Fibroblast of peridontal ligament (primary cell): ENCODE measurements at regions not wholly inside any gene's neighbourhood (a gene's known extent, or its start where the extent isn't known, plus 50 kb on each side); places are given as distances from the start of the nearest gene placed in this dataset.

Experiments
- DNase-seq: peaks from one replicate; pipeline ENCODE4 v3.0.0-alpha.2; 2010; ENCODE audit errors: extremely low read depth

DNA sequence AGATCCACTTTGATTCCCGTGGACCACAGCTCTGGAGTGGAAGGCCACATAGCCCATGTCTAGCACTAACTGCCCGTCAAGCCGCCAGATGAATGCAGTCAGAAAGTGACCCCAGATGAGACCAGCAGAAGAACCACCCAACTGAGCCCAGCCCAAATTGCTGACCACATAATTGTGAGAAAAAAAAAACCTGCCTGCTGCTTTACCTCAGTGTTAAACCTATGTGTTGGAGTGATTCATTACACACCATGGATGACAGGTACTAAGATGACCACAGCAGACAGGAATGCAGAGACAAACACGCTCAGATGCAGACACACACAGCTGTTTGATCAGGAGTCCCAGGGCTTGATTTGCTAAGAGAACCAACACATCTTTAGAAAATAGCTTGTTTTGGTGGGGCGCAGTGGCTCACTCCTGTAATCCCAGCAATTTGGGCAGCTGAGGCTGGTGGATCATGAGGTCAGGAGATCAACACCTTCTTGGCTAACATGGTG is 168.1 kb upstream of the PPP2R2D start:
- DNase-seq, result no peak

DNA sequence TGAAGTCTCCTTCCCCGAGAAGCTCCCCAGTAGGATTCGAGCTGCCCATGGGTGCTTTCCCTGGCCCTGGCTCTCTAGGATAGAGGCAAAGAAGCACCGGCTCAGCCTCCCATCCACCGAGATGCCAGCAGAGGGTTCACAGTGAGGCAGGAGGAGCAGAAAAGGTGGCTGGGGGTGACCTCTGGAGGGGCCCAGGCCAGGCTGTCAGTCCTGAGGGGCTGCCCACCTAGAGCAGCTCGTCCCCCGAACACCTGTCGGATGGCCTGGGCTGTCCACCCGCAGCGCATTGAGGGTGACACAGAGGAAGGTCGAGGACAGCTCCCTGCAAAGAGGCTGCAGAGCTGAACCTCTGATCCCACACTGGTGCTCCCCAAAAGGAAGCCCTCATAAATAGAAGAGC is 167.2 kb upstream of the PPP2R2D start:
- DNase-seq, result no peak

DNA sequence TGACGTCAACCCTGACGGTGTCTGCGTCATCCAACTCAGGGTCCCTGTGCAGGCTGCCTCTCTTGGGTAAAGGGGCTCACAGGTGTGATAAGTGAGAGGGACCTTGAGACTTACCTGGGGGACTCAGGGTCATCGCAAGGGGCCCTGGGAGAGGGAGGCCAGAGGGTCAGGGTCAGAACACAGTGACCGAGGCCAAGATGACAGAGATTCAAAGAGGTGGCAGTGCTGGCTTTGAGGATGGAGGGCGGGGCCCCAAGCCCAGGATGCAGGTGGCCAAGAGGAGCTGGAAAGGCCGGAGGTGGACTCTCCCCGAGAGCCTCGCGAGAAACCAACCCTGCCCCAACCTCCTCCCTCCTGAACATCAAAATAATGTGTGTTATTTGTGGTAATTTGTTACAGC is 165.2 kb upstream of the PPP2R2D start:
- no peak for DNase-seq

DNA sequence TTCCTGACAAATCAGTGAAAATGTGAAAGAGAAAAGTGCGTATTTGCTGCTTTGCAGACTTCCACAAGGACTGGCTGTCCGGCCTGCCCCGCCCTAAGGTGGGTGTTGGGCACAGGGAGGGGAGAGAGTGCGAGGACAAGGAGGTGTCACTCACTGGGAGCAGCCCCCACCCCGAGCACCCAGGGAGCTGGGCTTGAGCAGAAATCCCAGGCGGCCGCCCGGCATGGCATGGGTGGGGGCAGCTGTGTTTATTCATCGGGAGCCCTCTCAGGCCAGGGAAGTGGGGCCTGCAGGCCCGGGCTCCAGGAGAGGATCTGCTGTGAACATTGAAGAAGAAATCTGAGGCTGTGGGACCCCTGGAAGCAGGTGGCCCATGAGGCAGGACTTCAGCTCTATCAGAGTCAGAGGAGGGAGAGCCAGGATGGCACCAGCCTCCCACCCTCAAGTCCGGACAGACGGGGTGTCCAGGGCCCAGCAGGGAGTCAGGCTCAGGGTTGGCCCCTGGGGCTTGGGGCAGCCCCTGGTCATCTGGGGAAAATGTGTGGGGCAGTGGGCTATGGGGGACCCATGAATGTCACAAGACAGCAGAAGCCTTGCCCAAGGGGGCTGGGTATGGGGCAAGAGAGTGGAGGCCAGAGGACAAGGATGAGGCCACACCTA is 164.4 kb upstream of the PPP2R2D start:
- DNase-seq, result no peak

DNA sequence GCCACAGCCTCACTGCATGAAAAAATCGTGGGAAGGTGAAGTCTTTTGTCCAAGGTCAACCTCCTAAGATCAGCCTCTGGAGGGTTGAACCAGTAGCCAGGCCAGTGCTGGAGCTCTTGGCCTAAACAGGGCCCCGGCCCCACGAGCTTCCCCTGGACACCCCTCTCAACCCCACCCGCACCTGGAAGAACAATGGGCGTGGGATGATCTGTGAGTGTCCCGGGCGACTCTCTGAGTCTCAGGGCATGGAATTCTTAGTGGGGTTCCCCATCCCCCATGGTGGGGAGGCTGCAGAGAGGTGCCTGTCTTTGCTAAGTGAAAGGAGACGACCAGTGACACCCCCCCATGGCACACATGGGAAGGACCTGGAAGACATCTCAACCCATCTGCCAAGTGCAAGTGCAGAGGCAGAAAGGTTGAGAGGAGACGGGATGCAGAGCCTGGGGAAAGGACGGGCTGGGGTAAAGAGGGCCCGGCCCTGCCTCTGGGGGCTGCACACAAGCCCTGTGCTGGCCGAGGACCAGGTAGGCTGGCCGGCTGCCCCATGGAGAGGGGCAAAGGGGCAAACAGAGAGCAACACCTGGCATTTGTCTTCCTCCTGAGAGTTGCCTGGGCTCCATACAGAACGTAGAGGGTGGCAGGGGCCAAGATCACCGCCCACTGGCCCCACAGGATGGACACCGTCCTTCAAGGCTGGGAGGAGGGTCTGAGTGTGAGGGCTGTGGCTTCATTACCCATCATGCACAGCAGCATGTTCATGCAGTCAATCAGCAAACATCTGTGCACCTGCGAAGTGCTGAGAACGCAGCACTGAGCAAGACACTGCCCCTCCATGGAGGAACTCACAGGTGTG is 163.0 kb upstream of the PPP2R2D start:
- no peak for DNase-seq

DNA sequence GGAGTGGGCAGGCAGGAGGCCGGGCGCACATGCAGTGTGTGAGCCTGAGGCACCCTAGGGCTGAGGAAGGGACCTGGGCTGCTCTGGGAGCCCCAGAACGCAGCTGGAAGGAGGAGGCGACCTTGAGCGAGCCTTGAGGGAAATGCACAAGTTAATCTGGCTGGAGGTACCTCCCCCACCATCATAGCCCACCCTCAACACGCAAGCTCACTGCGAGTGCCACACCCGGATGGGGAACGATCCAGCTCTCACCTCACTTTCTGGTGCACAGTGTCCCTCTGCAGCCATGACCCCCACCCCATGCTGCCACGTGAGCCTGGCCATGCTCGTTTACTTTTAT is 162.4 kb upstream of the PPP2R2D start:
- no peak for DNase-seq

DNA sequence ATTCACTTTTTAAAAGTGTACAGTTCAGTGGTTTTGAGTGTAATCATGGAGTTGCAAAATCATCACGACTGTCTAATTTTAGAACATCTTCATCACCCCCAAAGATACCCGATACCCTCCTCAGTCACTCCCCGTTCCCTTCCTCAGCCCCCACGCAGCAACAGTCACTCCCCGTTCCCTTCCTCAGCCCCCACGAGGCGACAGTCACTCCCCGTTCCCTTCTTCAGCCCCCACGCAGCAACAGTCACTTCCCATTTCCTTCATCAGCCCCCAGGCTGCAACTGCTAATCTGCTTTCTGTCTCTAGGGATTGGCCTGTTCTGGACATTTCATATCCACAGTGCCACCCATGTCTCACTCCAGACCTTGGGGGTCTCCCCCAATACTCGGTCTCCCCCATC is 161.6 kb upstream of the PPP2R2D start:
- DNase-seq, result no peak

DNA sequence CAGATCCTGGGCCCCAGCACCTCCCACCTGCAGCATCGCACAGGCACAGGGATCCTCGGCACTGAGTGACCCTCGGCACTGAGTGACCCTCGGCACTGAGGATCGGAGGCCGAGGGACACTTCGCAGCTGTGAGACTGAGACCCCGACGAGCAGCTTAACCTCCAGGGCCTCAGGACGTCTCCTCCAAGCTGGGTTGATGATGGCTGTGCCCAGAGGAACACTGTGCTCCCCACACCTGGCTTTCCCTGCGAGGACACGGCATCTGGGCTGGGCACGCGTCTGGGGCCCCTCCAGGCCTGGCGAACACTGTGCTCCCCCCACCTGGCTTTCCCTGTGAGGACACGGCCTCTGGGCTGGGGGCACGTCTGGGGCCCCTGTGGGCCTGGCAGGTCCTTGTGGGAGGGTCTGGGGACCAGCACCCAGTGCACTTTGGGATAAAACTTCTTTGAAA is 158.3 kb upstream of the PPP2R2D start:
- no peak for DNase-seq

DNA sequence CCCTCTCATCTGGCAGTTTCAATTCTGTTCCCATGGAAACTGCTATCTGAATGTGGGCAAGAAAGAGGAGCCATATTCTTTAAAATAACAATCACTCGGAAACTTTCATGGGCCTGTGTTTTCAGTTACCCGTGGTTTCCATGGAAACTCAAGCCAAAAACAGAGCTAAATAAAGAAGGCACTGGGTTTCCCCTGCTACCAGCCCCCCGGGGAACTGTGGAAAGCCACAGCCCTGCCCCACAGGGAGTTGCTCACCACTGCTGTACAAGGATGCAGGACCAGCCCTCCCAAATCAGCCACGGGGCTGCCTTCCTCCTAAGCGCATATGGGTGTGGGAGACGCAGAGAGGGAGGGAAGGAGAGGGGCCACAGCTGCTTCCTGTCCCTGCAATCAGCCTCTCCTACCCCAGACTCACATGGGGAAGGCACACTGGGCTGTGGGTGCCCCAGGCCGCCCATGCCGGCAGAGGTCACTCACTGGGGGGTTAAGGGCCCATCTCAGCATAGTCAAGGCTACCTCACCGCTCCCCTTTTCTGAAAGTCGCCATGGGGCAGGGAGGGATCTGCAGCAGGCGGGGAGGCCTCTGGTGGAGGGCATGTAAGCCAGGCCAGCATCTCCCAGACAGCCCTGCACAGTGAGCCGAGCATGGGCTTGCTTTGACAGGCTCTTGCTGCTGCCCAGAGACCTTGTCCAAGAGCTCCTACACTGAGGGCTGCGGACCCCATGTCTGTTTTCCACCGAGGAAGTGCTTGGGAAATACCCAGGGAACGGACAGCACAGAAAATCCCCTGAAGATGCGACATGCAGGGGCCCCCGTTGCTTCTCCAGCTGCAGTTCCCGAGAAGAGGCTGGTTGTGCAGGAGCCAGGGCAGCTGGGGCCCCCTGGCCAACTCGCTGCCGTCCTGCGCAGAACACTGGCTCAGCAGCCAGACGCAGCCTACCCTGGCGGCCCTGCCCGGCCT is 157.3 kb upstream of the PPP2R2D start:
- DNase-seq, result no peak

DNA sequence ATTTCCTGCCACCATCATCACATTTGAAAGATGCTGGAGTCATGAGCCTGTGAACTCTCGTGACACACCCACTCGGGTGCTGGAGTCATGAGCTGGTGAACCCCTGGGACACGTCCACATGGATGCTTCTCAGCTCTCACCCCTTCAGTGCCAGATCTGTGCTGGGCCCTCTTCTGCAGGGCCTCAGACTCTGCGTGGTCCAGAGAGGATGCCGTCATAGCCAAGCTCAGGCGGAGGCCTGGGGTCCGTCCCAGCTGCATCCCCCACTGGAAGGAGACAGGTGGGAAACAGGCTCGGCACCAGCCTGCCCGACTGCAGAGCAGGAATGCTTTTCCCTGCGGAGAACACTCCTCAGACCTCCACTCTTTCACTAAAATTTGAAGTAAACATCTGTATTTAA is 156.5 kb upstream of the PPP2R2D start:
- no peak for DNase-seq

DNA sequence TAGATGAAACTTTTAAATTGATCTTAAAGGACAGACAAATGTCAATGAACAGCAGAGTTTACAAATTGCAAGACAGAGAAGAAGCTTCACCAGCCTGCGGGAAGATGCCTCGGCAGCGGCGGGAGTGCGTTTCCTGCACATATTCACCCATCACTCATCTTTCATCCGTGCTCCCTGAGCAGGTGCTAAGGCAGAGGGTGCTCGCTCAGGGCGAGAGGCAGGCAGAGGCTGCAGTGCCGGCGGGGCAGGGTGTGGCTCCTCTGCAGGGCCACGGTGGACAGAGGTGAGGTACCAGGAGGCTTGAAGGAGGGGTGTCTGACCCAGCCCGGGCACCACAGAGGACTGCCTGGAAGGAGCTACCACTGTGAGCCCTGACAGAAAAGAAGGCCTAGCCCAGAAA is 155.2 kb upstream of the PPP2R2D start:
- no peak for DNase-seq

DNA sequence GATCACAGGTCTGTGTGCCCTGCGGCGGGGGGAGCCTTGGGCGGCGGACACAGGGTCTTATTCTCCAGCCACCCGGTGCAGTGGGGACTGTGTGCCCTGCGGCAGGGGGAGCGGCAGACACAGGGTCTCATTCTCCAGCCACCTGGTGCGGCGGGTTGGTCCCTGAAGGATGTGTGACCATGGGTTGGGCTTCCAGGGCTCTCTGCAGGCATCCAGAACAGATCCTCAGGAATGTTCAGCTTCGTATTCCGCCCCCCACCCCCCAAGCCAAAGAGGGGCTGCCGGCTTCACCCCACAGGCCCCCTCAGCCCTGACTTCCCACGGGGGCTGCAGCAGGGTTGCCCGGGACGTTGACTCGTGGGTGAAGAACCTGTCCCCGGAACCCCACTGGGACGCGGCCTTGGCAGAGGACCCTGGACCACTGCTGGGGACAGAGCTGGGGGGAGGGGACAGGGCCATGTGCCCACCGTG is 154.5 kb upstream of the PPP2R2D start:
- DNase-seq, result no peak

DNA sequence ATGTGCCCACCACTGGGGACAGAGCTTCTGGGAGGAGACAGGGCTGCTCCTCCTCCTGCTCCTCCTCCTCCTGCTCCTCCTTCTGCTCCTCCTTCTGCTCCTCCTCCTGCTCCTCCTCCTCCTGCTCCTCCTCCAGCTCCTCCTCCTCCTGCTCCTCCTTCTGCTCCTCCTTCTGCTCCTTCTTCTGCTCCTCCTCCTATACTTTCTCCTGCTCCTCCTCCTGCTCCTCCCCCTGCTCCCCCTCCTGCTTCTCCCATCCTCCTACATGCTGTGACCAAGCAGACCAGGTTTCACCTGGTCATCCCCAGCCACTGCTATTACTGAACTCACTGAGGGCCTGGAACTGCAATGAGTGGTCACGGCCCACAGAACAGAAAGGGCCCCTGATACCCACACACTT is 154.0 kb upstream of the PPP2R2D start:
- DNase-seq, result no peak

DNA sequence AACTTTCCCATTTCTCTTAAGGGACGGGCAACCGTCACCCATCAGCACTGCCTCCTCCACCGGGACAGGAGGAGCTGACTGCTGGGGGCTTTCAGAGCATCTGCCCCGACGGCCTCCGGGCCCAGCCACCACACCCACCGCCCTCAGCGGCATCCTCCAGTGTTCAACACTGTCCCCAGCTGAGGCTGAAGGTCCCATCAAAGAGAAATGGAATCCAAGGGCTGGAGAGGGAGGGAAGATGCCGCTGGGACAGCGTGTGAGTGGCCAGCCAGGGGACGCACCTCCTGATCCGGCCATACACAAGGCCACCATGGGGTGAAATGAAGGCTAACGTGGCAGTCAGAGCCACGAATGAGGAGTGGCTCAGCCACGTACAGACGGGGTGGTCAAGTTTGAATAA is 153.6 kb upstream of the PPP2R2D start:
- DNase-seq, result no peak

DNA sequence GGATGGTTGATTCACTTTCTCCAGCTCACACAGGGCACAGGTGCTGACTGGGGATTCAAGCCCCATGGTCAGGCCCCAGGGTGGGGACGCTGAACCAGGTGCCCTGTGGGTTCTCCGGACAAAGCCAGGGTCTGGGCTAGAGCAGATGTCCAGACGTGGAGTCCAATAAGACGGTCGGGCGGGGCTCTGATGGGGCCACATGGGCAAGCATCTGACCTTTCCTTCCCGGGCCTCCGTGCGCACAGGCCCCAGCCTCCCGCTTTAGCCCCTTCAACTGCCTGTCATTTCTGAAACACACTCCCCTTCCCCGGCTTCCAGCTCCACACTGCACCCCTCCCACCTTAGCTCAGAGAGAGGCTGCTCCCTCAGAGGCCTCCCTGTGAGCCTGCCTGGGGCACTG is 153.0 kb upstream of the PPP2R2D start:
- DNase-seq, result no peak

DNA sequence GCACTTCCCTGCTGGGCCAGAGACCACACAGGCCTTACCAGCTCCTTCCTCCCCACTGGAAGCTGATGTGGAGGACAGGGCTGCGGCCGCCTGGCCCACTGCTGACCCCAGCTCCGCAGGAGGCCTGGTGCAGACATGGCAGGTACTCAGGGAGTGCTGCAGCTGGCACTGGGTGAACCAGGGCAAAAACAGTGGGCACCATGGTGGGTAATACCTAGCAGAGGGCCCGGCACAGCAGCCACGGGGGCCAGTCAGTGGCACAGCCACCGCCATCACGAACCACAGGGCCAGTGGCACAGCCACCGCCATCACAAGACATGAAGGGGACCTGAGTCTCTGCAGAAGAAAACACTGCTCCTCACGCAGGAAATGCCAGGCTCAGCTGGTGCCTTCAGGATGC is 152.6 kb upstream of the PPP2R2D start:
- DNase-seq, result no peak

DNA sequence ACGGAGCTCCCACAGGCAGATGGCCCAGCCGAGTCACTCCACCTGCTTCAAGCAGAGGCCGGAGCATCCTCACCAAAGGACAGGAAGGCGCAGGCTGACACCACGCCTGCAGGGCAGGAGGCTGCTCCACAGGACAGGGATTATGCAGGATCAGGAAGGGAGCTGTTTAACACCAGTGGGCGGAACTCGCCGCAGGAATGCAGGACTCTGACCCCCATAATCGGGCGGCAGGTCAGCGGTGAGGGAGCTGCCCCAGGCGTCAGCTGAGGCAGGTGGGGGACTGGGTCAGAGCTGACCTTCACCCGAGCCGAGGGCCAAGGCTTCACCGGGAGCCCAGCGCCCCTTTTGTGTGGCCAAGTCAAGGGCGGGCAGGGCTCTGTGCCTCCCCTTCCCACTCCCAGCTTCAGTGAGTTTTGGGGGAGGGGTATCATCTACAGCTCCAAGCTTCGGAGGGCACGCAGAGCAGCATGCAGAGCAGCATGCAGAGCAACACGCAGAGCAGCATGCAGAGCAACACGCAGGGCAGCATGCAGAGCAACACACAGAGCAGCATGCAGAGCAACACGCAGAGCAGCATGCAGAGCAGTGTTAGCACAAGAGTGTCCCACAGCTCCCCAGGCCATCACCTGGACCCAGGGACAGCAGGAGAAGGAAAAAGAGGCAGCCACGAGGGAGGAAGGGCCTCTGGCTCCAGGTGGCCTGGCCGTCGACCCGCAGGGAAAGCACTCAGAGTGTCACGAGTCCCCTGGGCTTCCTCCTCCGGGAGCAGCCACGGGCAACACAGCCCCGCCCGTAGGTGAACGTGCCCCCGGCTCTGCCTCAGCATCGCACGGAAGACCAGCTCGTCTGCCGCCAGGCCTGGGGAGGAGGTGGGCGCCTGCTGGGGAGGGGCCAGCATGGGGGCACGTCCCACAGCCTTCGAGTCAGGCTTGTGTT is 151.7 kb upstream of the PPP2R2D start:
- no peak for DNase-seq

DNA sequence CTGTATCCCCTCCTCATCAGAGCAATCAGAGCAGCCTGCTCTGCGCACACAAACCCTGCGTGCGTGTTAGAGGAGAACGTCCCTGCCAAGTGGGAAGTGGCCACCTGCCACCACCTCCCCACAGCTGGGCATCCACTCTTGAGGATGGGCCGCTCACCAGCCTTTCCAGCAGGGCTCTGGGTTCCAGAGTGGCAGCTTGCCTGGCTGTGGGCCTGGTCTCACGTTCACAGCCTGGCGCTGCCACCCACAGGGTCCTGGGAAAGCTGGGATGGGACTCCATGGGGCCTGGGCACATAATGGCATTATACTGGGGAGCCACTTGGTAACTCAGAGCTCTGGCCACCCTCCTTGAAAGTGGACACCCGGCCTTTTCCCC is 151.1 kb upstream of the PPP2R2D start:
- DNase-seq, result no peak

DNA sequence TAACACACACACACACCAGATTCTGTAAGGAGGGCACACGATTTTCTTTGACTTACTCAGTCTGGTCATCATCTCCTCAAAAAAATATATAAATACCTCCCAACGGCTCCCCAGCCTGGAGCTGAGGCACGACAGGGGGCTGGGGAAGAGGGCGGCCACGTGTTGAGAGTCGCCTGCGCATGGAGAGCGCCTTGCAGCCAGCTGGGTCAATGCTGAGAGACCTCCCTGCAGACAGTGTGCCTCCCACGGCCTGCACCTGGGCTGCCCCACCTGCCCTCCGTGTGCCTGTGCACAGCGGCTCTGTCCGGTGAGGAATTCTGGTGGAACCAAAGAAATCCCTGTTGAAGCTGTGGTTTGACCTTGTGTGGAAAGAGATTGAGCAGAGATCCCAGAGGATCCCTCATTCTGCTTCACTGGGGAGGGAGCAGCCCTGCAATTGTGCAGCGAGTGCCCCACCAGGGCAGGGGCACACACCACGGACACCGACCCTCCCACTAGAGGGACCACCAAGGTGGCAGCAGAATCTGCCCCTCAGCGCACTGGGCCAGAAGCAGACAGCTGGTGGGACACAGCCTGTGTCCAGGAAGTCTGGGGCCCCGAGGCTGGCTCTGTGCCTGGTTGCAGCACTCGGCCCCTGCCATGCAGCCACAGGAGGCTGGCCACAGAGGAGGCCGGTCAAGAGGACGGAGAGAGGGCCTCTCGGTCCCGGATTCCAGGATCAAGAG is 150.5 kb upstream of the PPP2R2D start:
- DNase-seq, result no peak
